ENCODE measurements at regions not wholly inside any gene's neighbourhood (a gene's known extent, or its start where the extent isn't known, plus 50 kb on each side); places are given as distances from the start of the nearest gene placed in this dataset.

DNA sequence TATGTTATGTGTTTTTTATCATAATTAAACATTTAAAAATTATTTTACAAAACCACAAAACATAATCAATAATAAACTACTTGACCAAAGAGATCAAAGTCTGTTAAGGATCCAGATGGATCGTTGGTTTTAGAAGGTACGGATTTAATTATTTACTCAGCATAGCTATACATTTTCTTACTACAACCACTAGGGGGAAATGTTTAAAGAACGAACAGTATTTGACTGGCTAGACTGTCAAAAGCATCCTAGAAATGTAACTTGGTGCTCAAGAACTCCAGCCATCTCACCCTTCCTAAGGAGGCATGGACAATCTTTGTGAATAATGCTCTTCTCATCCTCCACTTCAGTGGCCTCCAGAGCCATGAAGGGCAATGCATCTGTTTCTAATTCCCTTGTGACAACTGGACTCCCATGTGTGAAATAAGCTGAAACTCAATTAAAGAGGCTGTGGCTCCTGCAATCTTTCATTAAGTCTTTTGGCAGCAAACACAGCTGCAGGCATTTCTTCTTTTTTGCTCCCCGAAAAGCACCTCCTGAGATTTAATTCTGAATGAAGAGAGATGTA, 94.7 kb upstream of the TUSC7 start:
- Histone ChIP-seq H3K4me3 (ENCODE audit: low read depth, low read length) (no peak overlapping the region), H3K27me3 (ENCODE audit: control insufficient read depth, insufficient read depth, low read length) (no peaks in the 10 kb centered on the region), H3K36me3 (ENCODE audit: control insufficient read depth, insufficient read depth, low read length) (no peaks in the 10 kb centered on the region)
- DNase-seq (ENCODE audit: low read depth) = peak; percentile 29
- TF ChIP-seq, protein P1, sequence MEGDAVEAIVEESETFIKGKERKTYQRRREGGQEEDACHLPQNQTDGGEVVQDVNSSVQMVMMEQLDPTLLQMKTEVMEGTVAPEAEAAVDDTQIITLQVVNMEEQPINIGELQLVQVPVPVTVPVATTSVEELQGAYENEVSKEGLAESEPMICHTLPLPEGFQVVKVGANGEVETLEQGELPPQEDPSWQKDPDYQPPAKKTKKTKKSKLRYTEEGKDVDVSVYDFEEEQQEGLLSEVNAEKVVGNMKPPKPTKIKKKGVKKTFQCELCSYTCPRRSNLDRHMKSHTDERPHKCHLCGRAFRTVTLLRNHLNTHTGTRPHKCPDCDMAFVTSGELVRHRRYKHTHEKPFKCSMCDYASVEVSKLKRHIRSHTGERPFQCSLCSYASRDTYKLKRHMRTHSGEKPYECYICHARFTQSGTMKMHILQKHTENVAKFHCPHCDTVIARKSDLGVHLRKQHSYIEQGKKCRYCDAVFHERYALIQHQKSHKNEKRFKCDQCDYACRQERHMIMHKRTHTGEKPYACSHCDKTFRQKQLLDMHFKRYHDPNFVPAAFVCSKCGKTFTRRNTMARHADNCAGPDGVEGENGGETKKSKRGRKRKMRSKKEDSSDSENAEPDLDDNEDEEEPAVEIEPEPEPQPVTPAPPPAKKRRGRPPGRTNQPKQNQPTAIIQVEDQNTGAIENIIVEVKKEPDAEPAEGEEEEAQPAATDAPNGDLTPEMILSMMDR (IDR thresholded peaks at IDR 0.05; ENCODE audit: insufficient read depth, low read length, severe bottlenecking) = peak; percentile 36
- FAIRE-seq = no peak

DNA sequence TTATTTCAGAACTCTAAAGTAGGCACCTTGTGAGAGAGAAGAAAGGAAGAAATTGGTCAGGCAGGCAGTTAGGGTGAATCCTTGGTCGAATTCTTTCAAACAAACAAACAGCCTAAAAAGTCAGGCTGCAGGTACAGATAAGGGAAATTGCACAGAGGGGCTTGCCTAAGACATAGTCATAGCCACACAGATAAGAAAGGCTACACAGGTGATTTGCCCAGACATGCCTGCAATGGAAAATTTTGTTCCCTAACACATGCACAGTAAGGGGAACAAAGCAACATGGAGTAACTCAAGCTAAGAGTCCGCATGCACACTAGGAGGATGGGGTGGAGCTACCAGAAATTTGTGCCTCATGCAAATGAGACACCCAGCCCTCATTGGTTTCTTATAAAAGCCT, 91.4 kb upstream of the TUSC7 start:
- FAIRE-seq (no peak), DNase-seq (ENCODE audit: low read depth) (peak; percentile 71)
- Histone ChIP-seq H3K36me3 (ENCODE audit: control insufficient read depth, insufficient read depth, low read length) (no peaks in the 10 kb centered on the region), H3K27me3 (ENCODE audit: control insufficient read depth, insufficient read depth, low read length) (no peaks in the 10 kb centered on the region), H3K4me3 (ENCODE audit: low read depth, low read length) (no peak overlapping the region)
- TF ChIP-seq, protein P1 (IDR thresholded peaks at IDR 0.05; ENCODE audit: insufficient read depth, low read length, severe bottlenecking) = no peak

DNA sequence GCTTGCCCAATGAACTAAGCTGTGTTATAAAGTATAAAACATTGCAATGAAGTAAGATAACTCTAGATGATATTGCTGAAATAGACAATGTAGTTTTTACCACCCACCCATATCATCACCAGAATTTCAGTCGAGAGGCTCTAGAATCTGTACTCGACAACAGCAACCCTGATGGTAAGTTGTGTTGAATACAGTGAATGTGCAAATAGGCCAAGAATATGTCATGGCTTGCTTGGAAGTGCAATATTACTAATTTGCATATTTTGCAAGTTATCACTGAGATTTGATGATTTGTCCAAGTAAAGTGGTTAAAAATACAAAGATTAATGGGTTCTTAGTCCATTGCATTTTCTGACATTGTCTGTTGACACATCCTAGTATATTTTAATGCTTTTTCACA, 90.6 kb upstream of the TUSC7 start:
- no peaks in the 10 kb centered on the region for H3K27me3 ChIP-seq (ENCODE audit: control insufficient read depth, insufficient read depth, low read length)
- peak; percentile 36 for DNase-seq (ENCODE audit: low read depth)
- no peaks in the 10 kb centered on the region for H3K36me3 ChIP-seq (ENCODE audit: control insufficient read depth, insufficient read depth, low read length)
- FAIRE-seq = no peak
- TF ChIP-seq, protein P1 (IDR thresholded peaks at IDR 0.05; ENCODE audit: insufficient read depth, low read length, severe bottlenecking) = no peak
- no peak overlapping the region for H3K4me3 ChIP-seq (ENCODE audit: low read depth, low read length)

DNA sequence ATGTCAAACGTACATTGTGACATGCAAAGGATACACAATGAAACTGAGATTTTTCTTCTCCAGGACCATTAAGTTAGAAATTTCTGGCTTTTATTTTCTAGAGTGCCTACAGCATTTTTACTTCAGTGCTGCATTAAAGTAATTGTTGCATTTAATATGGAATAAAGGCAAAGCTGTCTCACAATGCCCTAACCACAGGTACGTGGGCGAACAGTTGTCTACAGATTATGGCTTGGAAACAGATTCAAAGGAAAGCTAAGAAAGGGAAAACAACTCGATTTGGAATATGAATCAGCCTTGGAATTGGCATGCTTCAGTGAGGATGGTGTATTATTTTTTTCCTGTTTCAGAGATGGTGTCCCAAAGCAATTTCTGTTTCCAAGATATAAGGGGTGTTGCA, 79.1 kb upstream of the TUSC7 start:
- DNase-seq (ENCODE audit: low read depth) (no peak), FAIRE-seq (no peak)
- Histone ChIP-seq H3K27me3 (ENCODE audit: control insufficient read depth, insufficient read depth, low read length) (no peaks in the 10 kb centered on the region), H3K36me3 (ENCODE audit: control insufficient read depth, insufficient read depth, low read length) (no peaks in the 10 kb centered on the region), H3K4me3 (ENCODE audit: low read depth, low read length) (no peak overlapping the region)
- TF ChIP-seq, protein P1 (IDR thresholded peaks at IDR 0.05; ENCODE audit: insufficient read depth, low read length, severe bottlenecking) = no peak

DNA sequence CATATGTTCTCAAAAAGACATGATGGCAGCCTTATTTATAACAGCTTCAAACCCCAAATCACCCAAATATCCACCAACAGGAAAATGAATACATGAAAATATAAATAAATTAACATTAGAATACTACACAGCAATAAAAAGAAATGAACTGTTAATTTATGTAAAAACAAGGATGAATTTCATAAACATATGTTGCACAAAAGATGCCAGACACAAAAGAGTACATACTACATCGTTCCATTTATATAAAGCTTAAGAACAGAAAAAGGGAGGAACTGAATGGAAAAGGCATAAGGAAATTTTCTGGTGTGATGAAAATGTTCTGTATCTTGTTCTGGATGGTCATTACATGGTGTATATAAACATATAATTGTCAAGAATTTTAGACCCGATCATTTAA, 69.9 kb upstream of the TUSC7 start:
- TF ChIP-seq, protein P1 (IDR thresholded peaks at IDR 0.05; ENCODE audit: insufficient read depth, low read length, severe bottlenecking) = no peak
- Histone ChIP-seq H3K27me3 (ENCODE audit: control insufficient read depth, insufficient read depth, low read length) (no peaks in the 10 kb centered on the region), H3K4me3 (ENCODE audit: low read depth, low read length) (no peak overlapping the region), H3K36me3 (ENCODE audit: control insufficient read depth, insufficient read depth, low read length) (no peaks in the 10 kb centered on the region)
- DNase-seq (ENCODE audit: low read depth) (no peak), FAIRE-seq (no peak)

DNA sequence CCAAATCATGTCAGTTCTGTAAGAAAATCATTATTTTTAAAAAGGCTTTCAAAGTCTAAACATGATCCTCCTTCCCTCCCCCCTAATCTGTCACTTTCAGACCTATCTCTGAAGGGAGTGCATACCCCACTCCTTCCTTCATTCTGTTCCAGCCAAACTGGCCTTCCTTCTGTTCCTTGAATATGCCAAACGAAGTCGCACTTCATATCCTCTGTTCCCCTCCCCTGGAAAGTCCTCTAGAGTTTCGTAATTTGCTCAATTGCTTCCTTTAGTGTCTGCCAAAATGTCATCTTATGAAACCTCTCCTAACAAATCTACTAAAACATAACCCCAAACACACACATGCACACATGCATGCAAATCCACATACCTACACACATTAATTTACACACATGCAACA, 69.5 kb upstream of the TUSC7 start:
- Histone ChIP-seq H3K36me3 (ENCODE audit: control insufficient read depth, insufficient read depth, low read length) (no peaks in the 10 kb centered on the region), H3K4me3 (ENCODE audit: low read depth, low read length) (no peak overlapping the region), H3K27me3 (ENCODE audit: control insufficient read depth, insufficient read depth, low read length) (no peaks in the 10 kb centered on the region)
- TF ChIP-seq, protein P1 (IDR thresholded peaks at IDR 0.05; ENCODE audit: insufficient read depth, low read length, severe bottlenecking) = no peak
- FAIRE-seq (no peak), DNase-seq (ENCODE audit: low read depth) (no peak)

All from bronchial epithelial cell (primary cell).